GM23338 (cell line): ENCODE measurements at regions not wholly inside any gene's neighbourhood (a gene's known extent, or its start where the extent isn't known, plus 50 kb on each side); places are given as distances from the start of the nearest gene placed in this dataset.

Experiments
- ATAC-seq: fragments of 200-7000 bp; cut with Tn5 transposase; 3 replicates; pipeline ENCODE4 v1.9.1; 2020
- DNase-seq: peaks from one replicate; pipeline ENCODE4 v3.0.0-alpha.2; 2015; ENCODE audit warnings: low spot score
- H2AFZ ChIP-seq: fragments of 200-600 bp; sonication (generic); 2 replicates; pipeline ENCODE4 v1.8.0; 2016; ENCODE audit warnings: antibody characterized with exemption, mild to moderate bottlenecking, moderate library complexity
- H3F3A ChIP-seq: fragments of 200-600 bp; sonication (generic); replicated peaks from 2 replicates; pipeline ENCODE4 v1.8.0; 2017; ENCODE audit warnings: antibody characterized with exemption, mixed run types, low read depth
- H3K27ac ChIP-seq: fragments of 200-600 bp; sonication (generic); 2 replicates; pipeline ENCODE4 v1.6.1; 2016; ENCODE audit warnings: low read depth
- H3K27me3 ChIP-seq: fragments of 200-600 bp; sonication (generic); 2 replicates; pipeline ENCODE4 v1.8.0; 2016; ENCODE audit warnings: mild to moderate bottlenecking, mixed run types, moderate library complexity; ENCODE audit not compliant: insufficient read depth
- H3K36me3 ChIP-seq: fragments of 200-600 bp; sonication (generic); 2 replicates; pipeline ENCODE4 v1.8.0; 2016; ENCODE audit warnings: mild to moderate bottlenecking; ENCODE audit not compliant: insufficient read depth
- H3K4me1 ChIP-seq: fragments of 200-600 bp; sonication (generic); 2 replicates; pipeline ENCODE4 v1.8.0; 2016; ENCODE audit warnings: mild to moderate bottlenecking, moderate library complexity; ENCODE audit not compliant: insufficient read depth
- H3K4me2 ChIP-seq: fragments of 200-600 bp; sonication (generic); 2 replicates; pipeline ENCODE4 v1.7.1; 2017; ENCODE audit warnings: mixed run types
- H3K4me3 ChIP-seq: fragments of 200-600 bp; sonication (generic); 2 replicates; pipeline ENCODE4 v1.6.1; 2016; ENCODE audit warnings: mixed run types
- H3K79me2 ChIP-seq: fragments of 200-600 bp; sonication (generic); replicated peaks from 2 replicates; pipeline ENCODE4 v1.8.0; 2017; ENCODE audit warnings: mild to moderate bottlenecking; ENCODE audit not compliant: insufficient read depth
- H3K9me2 ChIP-seq: fragments of 200-600 bp; sonication (generic); 2 replicates; pipeline ENCODE4 v1.8.0; 2017; ENCODE audit not compliant: insufficient read depth
- H4K20me1 ChIP-seq: fragments of 200-600 bp; sonication (generic); replicated peaks from 2 replicates; pipeline ENCODE4 v1.8.0; 2017; ENCODE audit warnings: mild to moderate bottlenecking; ENCODE audit not compliant: insufficient read depth
- H3K27ac Mint-ChIP-seq: 2 replicates; pipeline ENCODE4 v1.8.0; 2020; ENCODE audit warnings: inconsistent platforms, mild to moderate bottlenecking, moderate library complexity, mixed read lengths
- H3K27me3 Mint-ChIP-seq: 3 replicates; pipeline ENCODE4 v1.8.0; 2022; ENCODE audit warnings: low read depth, mild to moderate bottlenecking, moderate library complexity, mixed read lengths, inconsistent platforms; ENCODE audit not compliant: insufficient read depth, poor library complexity
- H3K36me3 Mint-ChIP-seq: 3 replicates; pipeline ENCODE4 v1.8.0; 2021; ENCODE audit warnings: low read depth, mild to moderate bottlenecking, inconsistent platforms, moderate library complexity, mixed read lengths
- H3K4me1 Mint-ChIP-seq: 3 replicates; pipeline ENCODE4 v1.8.0; 2020; ENCODE audit warnings: mild to moderate bottlenecking, inconsistent platforms, mixed read lengths
- H3K4me3 Mint-ChIP-seq: 3 replicates; pipeline ENCODE4 v1.8.0; 2021; ENCODE audit warnings: moderate library complexity, mild to moderate bottlenecking, inconsistent platforms, mixed read lengths
- H3K9me3 Mint-ChIP-seq: 3 replicates; pipeline ENCODE4 v1.8.0; 2020; ENCODE audit warnings: moderate library complexity, mild to moderate bottlenecking, inconsistent platforms, mixed read lengths
- CREB1 ChIP-seq: fragments of 250-450 bp; sonication (Bioruptor Pico); IDR thresholded peaks from 2 replicates; pipeline ENCODE4 v1.5.0; 2020; ENCODE audit warnings: low read depth, mild to moderate bottlenecking, moderate library complexity
- EZH2 ChIP-seq: fragments of 200-600 bp; sonication (generic); IDR thresholded peaks from one replicate; pipeline ENCODE4 v1.8.0; 2017; ENCODE audit warnings: antibody characterized with exemption, mild to moderate bottlenecking, low read depth; ENCODE audit not compliant: unreplicated experiment
- EZH2phosphoT487 ChIP-seq: fragments of 200-600 bp; sonication (generic); IDR thresholded peaks from one replicate; pipeline ENCODE4 v1.8.1; 2018; ENCODE audit warnings: antibody characterized with exemption; ENCODE audit not compliant: unreplicated experiment
- JUNB ChIP-seq: IDR thresholded peaks from one replicate; pipeline ENCODE4 v1.6.1; 2016; ENCODE audit warnings: antibody characterized with exemption; ENCODE audit not compliant: unreplicated experiment
- NANOG ChIP-seq: IDR thresholded peaks from 2 replicates; pipeline ENCODE4 v1.6.1; 2016; ENCODE audit warnings: antibody characterized with exemption, borderline replicate concordance
- POLR2AphosphoS5 ChIP-seq: IDR thresholded peaks from 2 replicates; pipeline ENCODE4 v1.6.1; 2016; ENCODE audit warnings: antibody characterized with exemption, low read depth
- STAT1 ChIP-seq: IDR thresholded peaks from one replicate; pipeline ENCODE4 v1.6.1; 2016; ENCODE audit warnings: antibody characterized with exemption; ENCODE audit not compliant: unreplicated experiment
- ZNF114 ChIP-seq: fragments of 250-450 bp; sonication (Bioruptor Pico); IDR thresholded peaks from 2 replicates; pipeline ENCODE4 v1.5.0; 2020; ENCODE audit warnings: mild to moderate bottlenecking, moderate library complexity
- ZNF331 ChIP-seq: fragments of 250-450 bp; sonication (Bioruptor Pico); IDR thresholded peaks from 2 replicates; pipeline ENCODE4 v1.5.0; 2020; ENCODE audit warnings: low read depth, mild to moderate bottlenecking, moderate library complexity
- TF ChIP-seq, protein P1 (sequence below): IDR thresholded peaks from one replicate; pipeline ENCODE4 v1.6.1; 2018; ENCODE audit warnings: antibody characterized with exemption; ENCODE audit not compliant: unreplicated experiment
- TF ChIP-seq, protein P2 (sequence below), 2 experiments: fragments of 200-600 bp in 1 of 2; sonication (generic) in 1 of 2; conservative IDR thresholded peaks; 2 replicates each; pipeline versions ENCODE4 v1.5.1 to v1.6.1; 2016 to 2017; ENCODE audit warnings: antibody characterized with exemption in 2 of 2, low read depth in 2 of 2, mild to moderate bottlenecking in 2 of 2, moderate library complexity in 1 of 2
- TF ChIP-seq, protein P3 (sequence below): IDR thresholded peaks from 2 replicates; pipeline ENCODE4 v1.6.1; 2016; ENCODE audit warnings: antibody characterized with exemption

DNA sequence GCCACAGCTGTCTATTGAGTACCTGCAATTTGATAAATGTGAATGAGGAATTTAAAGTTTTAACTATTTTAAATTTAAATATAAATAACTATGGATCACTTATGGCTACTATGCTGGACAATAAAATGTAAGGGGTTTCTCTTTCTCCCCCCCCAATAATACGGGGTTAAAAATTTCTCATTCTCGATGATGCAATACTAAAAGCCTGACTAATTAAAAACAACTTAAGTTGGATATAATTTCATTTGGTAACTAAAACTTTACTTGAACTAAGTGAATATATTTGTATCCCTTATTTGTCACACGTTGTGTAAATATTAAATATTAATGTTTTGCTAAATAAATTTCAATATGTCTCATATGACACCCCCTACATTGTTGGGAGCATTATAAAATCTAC, 297.3 kb downstream of the GRB14 start:
- Mint-ChIP-seq H3K4me1 (no peaks in the 10 kb centered on the region), H3K36me3 (peaks cover 4% of the 10 kb centered on the region; the same call in 1 of the 3 replicates), H3K27ac (no peak overlapping the region), H3K27me3 (no peaks in the 10 kb centered on the region), H3K9me3 (no peaks in the 10 kb centered on the region; the same call in 2 of the 3 replicates), H3K4me3 (no peak overlapping the region)
- TF ChIP-seq, protein P1, sequence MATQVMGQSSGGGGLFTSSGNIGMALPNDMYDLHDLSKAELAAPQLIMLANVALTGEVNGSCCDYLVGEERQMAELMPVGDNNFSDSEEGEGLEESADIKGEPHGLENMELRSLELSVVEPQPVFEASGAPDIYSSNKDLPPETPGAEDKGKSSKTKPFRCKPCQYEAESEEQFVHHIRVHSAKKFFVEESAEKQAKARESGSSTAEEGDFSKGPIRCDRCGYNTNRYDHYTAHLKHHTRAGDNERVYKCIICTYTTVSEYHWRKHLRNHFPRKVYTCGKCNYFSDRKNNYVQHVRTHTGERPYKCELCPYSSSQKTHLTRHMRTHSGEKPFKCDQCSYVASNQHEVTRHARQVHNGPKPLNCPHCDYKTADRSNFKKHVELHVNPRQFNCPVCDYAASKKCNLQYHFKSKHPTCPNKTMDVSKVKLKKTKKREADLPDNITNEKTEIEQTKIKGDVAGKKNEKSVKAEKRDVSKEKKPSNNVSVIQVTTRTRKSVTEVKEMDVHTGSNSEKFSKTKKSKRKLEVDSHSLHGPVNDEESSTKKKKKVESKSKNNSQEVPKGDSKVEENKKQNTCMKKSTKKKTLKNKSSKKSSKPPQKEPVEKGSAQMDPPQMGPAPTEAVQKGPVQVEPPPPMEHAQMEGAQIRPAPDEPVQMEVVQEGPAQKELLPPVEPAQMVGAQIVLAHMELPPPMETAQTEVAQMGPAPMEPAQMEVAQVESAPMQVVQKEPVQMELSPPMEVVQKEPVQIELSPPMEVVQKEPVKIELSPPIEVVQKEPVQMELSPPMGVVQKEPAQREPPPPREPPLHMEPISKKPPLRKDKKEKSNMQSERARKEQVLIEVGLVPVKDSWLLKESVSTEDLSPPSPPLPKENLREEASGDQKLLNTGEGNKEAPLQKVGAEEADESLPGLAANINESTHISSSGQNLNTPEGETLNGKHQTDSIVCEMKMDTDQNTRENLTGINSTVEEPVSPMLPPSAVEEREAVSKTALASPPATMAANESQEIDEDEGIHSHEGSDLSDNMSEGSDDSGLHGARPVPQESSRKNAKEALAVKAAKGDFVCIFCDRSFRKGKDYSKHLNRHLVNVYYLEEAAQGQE: no peak
- TF ChIP-seq, protein P2, sequence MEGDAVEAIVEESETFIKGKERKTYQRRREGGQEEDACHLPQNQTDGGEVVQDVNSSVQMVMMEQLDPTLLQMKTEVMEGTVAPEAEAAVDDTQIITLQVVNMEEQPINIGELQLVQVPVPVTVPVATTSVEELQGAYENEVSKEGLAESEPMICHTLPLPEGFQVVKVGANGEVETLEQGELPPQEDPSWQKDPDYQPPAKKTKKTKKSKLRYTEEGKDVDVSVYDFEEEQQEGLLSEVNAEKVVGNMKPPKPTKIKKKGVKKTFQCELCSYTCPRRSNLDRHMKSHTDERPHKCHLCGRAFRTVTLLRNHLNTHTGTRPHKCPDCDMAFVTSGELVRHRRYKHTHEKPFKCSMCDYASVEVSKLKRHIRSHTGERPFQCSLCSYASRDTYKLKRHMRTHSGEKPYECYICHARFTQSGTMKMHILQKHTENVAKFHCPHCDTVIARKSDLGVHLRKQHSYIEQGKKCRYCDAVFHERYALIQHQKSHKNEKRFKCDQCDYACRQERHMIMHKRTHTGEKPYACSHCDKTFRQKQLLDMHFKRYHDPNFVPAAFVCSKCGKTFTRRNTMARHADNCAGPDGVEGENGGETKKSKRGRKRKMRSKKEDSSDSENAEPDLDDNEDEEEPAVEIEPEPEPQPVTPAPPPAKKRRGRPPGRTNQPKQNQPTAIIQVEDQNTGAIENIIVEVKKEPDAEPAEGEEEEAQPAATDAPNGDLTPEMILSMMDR (conservative IDR thresholded peaks at IDR 0.05; ENCODE audit: low read depth in 2 of 2): no peak
- TF ChIP-seq NANOG (no peak), CREB1 (CRISPR knock-in tag) (no peak), ZNF114 (no peak), STAT1 (no peak)
- Histone ChIP-seq H3K4me2 (no peak overlapping the region), H3K27me3 (no peaks in the 10 kb centered on the region), H3K27ac (no peak overlapping the region), H3K79me2 (no peaks in the 10 kb centered on the region), H3K36me3 (no peaks in the 10 kb centered on the region), H3K9me2 (no peaks in the 10 kb centered on the region), H4K20me1 (no peaks in the 10 kb centered on the region), H3F3A (no peaks in the 10 kb centered on the region), H3K4me3 (no peak overlapping the region), H3K4me1 (no peaks in the 10 kb centered on the region), H2AFZ (no peak overlapping the region)
- no peak for ATAC-seq
- DNase-seq: no peak

DNA sequence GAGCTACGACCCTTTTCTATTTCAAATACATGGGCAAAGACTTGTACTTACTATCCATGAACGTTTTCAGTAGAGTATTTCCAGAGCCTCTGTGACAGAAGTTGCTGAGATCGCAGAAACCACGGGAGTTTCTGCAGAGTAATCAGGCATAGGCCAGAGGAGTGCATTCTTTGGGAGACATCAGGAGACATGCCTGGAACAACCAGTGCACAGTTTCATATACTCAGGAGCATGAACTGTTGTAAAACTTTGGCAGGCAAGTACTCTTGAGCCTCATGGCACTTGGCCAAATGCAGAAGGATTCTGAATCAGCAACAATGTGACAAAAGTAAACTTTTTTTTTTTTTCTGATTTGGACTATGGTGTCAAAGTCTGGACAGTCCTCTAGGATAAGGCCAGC, 307.1 kb downstream of the GRB14 start:
- no peak for ATAC-seq
- H2AFZ ChIP-seq: no peak overlapping the region
- TF ChIP-seq CREB1 (CRISPR knock-in tag) (no peak), NANOG (no peak), STAT1 (no peak), EZH2phosphoT487 (no peak), EZH2 (no peak), ZNF114 (no peak), JUNB (no peak), ZNF331 (no peak), POLR2AphosphoS5 (no peak)
- TF ChIP-seq, protein P3, sequence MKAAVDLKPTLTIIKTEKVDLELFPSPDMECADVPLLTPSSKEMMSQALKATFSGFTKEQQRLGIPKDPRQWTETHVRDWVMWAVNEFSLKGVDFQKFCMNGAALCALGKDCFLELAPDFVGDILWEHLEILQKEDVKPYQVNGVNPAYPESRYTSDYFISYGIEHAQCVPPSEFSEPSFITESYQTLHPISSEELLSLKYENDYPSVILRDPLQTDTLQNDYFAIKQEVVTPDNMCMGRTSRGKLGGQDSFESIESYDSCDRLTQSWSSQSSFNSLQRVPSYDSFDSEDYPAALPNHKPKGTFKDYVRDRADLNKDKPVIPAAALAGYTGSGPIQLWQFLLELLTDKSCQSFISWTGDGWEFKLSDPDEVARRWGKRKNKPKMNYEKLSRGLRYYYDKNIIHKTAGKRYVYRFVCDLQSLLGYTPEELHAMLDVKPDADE: no peak
- TF ChIP-seq, protein P1: no peak
- TF ChIP-seq, protein P2 (conservative IDR thresholded peaks at IDR 0.05; ENCODE audit: low read depth in 2 of 2): no peak

More for the DNA sequence above, 307.1 kb downstream of the GRB14 start:
- H3K4me1 Mint-ChIP-seq: peaks cover 4% of the 10 kb centered on the region; the same call in 1 of the 3 replicates
- no peaks in the 10 kb centered on the region for H3K27me3 Mint-ChIP-seq
- Histone ChIP-seq H3K36me3 (no peaks in the 10 kb centered on the region), H3K79me2 (no peaks in the 10 kb centered on the region), H3K4me2 (no peak overlapping the region), H3K27ac (no peak overlapping the region), H3K9me2 (no peaks in the 10 kb centered on the region), H4K20me1 (no peaks in the 10 kb centered on the region), H3K4me3 (no peak overlapping the region), H3K4me1 (no peaks in the 10 kb centered on the region), H3K27me3 (no peaks in the 10 kb centered on the region), H3F3A (no peaks in the 10 kb centered on the region)
- no peaks in the 10 kb centered on the region for H3K9me3 Mint-ChIP-seq
- no peaks in the 10 kb centered on the region for H3K36me3 Mint-ChIP-seq
- no peak overlapping the region for H3K4me3 Mint-ChIP-seq
- no peak overlapping the region for H3K27ac Mint-ChIP-seq
- DNase-seq: no peak
